SK-N-MC (cell line): ENCODE measurements at regions not wholly inside any gene's neighbourhood (a gene's known extent, or its start where the extent isn't known, plus 50 kb on each side); places are given as distances from the start of the nearest gene placed in this dataset.

Experiments used
- EZH2 ChIP-seq: fragments of 200-600 bp; sonication (generic); IDR thresholded peaks from one replicate; pipeline ENCODE4 v1.6.1; 2017; ENCODE audit warnings: antibody characterized with exemption
- FOXP2 ChIP-seq: optimal IDR thresholded peaks from 2 replicates; pipeline ENCODE3; 2011; ENCODE audit warnings: mild to moderate bottlenecking, moderate library complexity; ENCODE audit not compliant: insufficient read depth; ENCODE audit errors: extremely low read length, control extremely low read depth
- POLR2AphosphoS5 ChIP-seq: IDR thresholded peaks from 2 replicates; pipeline ENCODE4 v1.6.1; 2012; ENCODE audit warnings: mild to moderate bottlenecking, low read depth, low read length, borderline replicate concordance

DNA sequence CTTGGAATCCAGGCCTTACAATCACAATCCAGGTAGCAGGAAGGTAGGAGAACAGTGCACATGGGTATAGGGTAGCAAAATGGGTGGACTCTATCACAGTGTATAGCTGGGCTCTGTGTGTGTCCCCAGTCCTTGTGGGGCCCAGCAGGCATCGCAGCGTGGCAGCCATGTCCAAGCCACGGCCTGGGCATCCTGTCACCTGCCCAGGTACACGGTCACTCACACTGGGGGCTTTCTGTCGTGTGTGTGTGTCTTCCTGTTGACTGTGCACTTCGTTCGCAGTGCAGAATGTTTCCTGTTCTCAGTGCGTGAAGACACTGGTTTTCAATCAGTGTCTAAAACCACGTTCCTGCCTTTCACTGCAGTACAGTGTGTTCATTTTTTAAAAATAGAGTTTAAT lies 523.2 kb upstream of the JARID2 start:
- no peak for TF ChIP-seq POLR2AphosphoS5
- TF ChIP-seq EZH2: no peak
- TF ChIP-seq FOXP2: no peak
